ENCODE measurements at regions not wholly inside any gene's neighbourhood (a gene's known extent, or its start where the extent isn't known, plus 50 kb on each side); places are given as distances from the start of the nearest gene placed in this dataset.
A peak's percentile ranks its signal among the peaks of the same experiment; 100 is the strongest.

- DNase-seq (ENCODE audit: low read depth): no peak
Measured at GRCh38 chr4:147054228-147054872, 108.7 kb upstream of the TTC29 start.

GRCh38 chr4:147056940-147057610 lies 111.4 kb upstream of the TTC29 start:
- no peak for DNase-seq (ENCODE audit: low read depth)

- no peak for DNase-seq (ENCODE audit: low read depth)
Measured at GRCh38 chr4:147057611-147058190, 112.0 kb upstream of the TTC29 start.

- DNase-seq (ENCODE audit: low read depth): no peak
Measured at GRCh38 chr4:147059064-147059731, 113.5 kb upstream of the TTC29 start.

GRCh38 chr4:147060151-147060931 lies 114.7 kb upstream of the TTC29 start:
- no peak for DNase-seq (ENCODE audit: low read depth)

- no peak for DNase-seq (ENCODE audit: low read depth)
Measured at GRCh38 chr4:147064856-147065255, 119.2 kb upstream of the TTC29 start.

- no peak for DNase-seq (ENCODE audit: low read depth)
Measured at GRCh38 chr4:147068564-147068963, 122.9 kb upstream of the TTC29 start.

- no peak for DNase-seq (ENCODE audit: low read depth)
Measured at GRCh38 chr4:147071209-147071740, 125.6 kb upstream of the TTC29 start.

GRCh38 chr4:147076179-147076578 lies 130.5 kb upstream of the TTC29 start:
- DNase-seq (ENCODE audit: low read depth): no peak

GRCh38 chr4:147076728-147077127 lies 131.1 kb upstream of the TTC29 start:
- no peak for DNase-seq (ENCODE audit: low read depth)

- no peak for DNase-seq (ENCODE audit: low read depth)
Measured at GRCh38 chr4:147078362-147078761, 132.7 kb upstream of the TTC29 start.

- DNase-seq (ENCODE audit: low read depth): no peak
Measured at GRCh38 chr4:147078875-147079658, 133.4 kb upstream of the TTC29 start.

GRCh38 chr4:147084861-147085260 lies 139.2 kb upstream of the TTC29 start:
- DNase-seq (ENCODE audit: low read depth): no peak

- no peak for DNase-seq (ENCODE audit: low read depth)
Measured at GRCh38 chr4:147085781-147086180, 140.1 kb upstream of the TTC29 start.

GRCh38 chr4:147088146-147088545 lies 142.5 kb upstream of the TTC29 start:
- DNase-seq (ENCODE audit: low read depth): no peak

GRCh38 chr4:147090486-147090885 lies 144.8 kb upstream of the TTC29 start:
- no peak for DNase-seq (ENCODE audit: low read depth)

- no peak for DNase-seq (ENCODE audit: low read depth)
Measured at GRCh38 chr4:147093206-147093605, 147.5 kb upstream of the TTC29 start.

GRCh38 chr4:147094238-147094637 lies 148.6 kb upstream of the TTC29 start:
- DNase-seq (ENCODE audit: low read depth): no peak

GRCh38 chr4:147096667-147097604 lies 151.3 kb upstream of the TTC29 start:
- peak; percentile 20 for DNase-seq (ENCODE audit: low read depth)

- DNase-seq (ENCODE audit: low read depth): no peak
Measured at GRCh38 chr4:147101678-147102077, 156.0 kb upstream of the TTC29 start.

Data from CMK (cell line).